Hepatocyte (in vitro differentiated cells): ENCODE measurements at regions not wholly inside any gene's neighbourhood (a gene's known extent, or its start where the extent isn't known, plus 50 kb on each side); places are given as distances from the start of the nearest gene placed in this dataset.
A peak's percentile ranks its signal among the peaks of the same experiment; 100 is the strongest.

ENCODE experiments used
- DNase-seq: peaks from one replicate; pipeline ENCODE4 v3.0.0-alpha.2; 2016; ENCODE audit warnings: low spot score
- H2AFZ ChIP-seq: fragments of 200-600 bp; sonication (generic); 2 replicates; pipeline ENCODE4 v1.6.0; 2016; ENCODE audit warnings: antibody characterized with exemption, mild to moderate bottlenecking
- H3K27ac ChIP-seq: fragments of 200-600 bp; sonication (generic); 2 replicates; pipeline ENCODE4 v1.5.1; 2016; ENCODE audit warnings: mild to moderate bottlenecking
- H3K27me3 ChIP-seq: fragments of 200-600 bp; sonication (generic); 2 replicates; pipeline ENCODE4 v1.6.1; 2016
- H3K36me3 ChIP-seq: fragments of 200-600 bp; sonication (generic); replicated peaks from 2 replicates; pipeline ENCODE4 v1.5.1; 2016; ENCODE audit warnings: low read depth; ENCODE audit not compliant: insufficient read depth
- H3K4me1 ChIP-seq: fragments of 200-600 bp; sonication (generic); 2 replicates; pipeline ENCODE4 v1.5.1; 2016; ENCODE audit warnings: mild to moderate bottlenecking, moderate library complexity; ENCODE audit not compliant: insufficient read depth
- H3K4me2 ChIP-seq: fragments of 200-600 bp; sonication (generic); 2 replicates; pipeline ENCODE4 v1.6.0; 2016
- H3K4me3 ChIP-seq: fragments of 200-600 bp; sonication (generic); 2 replicates; pipeline ENCODE4 v1.5.1; 2016; ENCODE audit warnings: mild to moderate bottlenecking
- H3K79me2 ChIP-seq: fragments of 200-600 bp; sonication (generic); 2 replicates; pipeline ENCODE4 v1.6.0; 2017; ENCODE audit warnings: mild to moderate bottlenecking
- H3K9me2 ChIP-seq: fragments of 200-600 bp; sonication (generic); replicated peaks from 2 replicates; pipeline ENCODE4 v1.6.0; 2017; ENCODE audit warnings: mild to moderate bottlenecking; ENCODE audit not compliant: insufficient read depth
- H3K9me3 ChIP-seq: fragments of 200-600 bp; sonication (generic); 2 replicates; pipeline ENCODE4 v1.5.1; 2016; ENCODE audit warnings: low read depth, mild to moderate bottlenecking
- H4K20me1 ChIP-seq: fragments of 200-600 bp; sonication (generic); 2 replicates; pipeline ENCODE4 v1.6.0; 2016; ENCODE audit warnings: mild to moderate bottlenecking; ENCODE audit not compliant: insufficient read depth, poor library complexity, severe bottlenecking
- EZH2 ChIP-seq: fragments of 200-600 bp; sonication (generic); IDR thresholded peaks from 2 replicates; pipeline ENCODE4 v1.6.1; 2016; ENCODE audit warnings: antibody characterized with exemption, mild to moderate bottlenecking, borderline replicate concordance
- EZH2phosphoT487 ChIP-seq: fragments of 200-600 bp; sonication (generic); IDR thresholded peaks from one replicate; pipeline ENCODE4 v1.6.1; 2018; ENCODE audit warnings: antibody characterized with exemption, mild to moderate bottlenecking, low read depth, moderate library complexity; ENCODE audit not compliant: unreplicated experiment, severe bottlenecking
- WGBS: methylation state at CpG from one replicate; pipeline ENCODE4 v1.1.6; 2016; ENCODE audit warnings: low lambda C conversion rate; ENCODE audit errors: missing lambda C conversion rate; 5-methylcytosine and 5-hydroxymethylcytosine counted together
- TF ChIP-seq, protein P1 (sequence below): fragments of 200-600 bp; sonication (generic); IDR thresholded peaks from 2 replicates; pipeline ENCODE4 v1.5.1; 2016; ENCODE audit warnings: antibody characterized with exemption, mild to moderate bottlenecking; ENCODE audit not compliant: poor library complexity

DNA sequence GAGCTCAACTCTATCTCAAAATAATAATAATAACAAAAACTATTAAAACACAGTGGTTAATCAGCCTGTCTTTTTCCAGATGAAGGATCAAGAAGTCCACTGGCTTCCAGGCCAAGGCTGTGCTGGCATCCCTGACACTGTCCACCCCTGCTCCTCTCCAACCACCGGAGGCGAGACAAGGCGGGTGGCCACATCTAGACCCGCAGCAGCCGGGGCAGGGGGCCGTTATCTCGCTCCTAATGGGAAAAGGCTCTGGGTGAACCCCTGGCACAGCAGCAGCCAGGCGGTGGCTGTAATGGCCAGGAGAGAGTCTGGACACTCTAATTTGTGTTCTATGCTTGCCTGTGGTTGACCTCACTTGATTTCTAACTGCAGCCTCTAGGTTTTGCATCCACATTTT lies 158.0 kb upstream of the SOX1 start:
- Histone ChIP-seq H3K9me3 (no peaks in the 10 kb centered on the region), H3K9me2 (no peaks in the 10 kb centered on the region), H2AFZ (no peak overlapping the region), H4K20me1 (no peaks in the 10 kb centered on the region), H3K27me3 (no peaks in the 10 kb centered on the region), H3K36me3 (no peaks in the 10 kb centered on the region), H3K4me1 (no peaks in the 10 kb centered on the region), H3K4me3 (no peak overlapping the region), H3K27ac (no peak overlapping the region), H3K79me2 (no peaks in the 10 kb centered on the region), H3K4me2 (no peak overlapping the region)
- TF ChIP-seq, protein P1, sequence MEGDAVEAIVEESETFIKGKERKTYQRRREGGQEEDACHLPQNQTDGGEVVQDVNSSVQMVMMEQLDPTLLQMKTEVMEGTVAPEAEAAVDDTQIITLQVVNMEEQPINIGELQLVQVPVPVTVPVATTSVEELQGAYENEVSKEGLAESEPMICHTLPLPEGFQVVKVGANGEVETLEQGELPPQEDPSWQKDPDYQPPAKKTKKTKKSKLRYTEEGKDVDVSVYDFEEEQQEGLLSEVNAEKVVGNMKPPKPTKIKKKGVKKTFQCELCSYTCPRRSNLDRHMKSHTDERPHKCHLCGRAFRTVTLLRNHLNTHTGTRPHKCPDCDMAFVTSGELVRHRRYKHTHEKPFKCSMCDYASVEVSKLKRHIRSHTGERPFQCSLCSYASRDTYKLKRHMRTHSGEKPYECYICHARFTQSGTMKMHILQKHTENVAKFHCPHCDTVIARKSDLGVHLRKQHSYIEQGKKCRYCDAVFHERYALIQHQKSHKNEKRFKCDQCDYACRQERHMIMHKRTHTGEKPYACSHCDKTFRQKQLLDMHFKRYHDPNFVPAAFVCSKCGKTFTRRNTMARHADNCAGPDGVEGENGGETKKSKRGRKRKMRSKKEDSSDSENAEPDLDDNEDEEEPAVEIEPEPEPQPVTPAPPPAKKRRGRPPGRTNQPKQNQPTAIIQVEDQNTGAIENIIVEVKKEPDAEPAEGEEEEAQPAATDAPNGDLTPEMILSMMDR = no peak
- TF ChIP-seq EZH2 (no peak), EZH2phosphoT487 (no peak)
- WGBS = 90% methylated on average over 8 of the region's 8 CpGs
- no peak for DNase-seq

DNA sequence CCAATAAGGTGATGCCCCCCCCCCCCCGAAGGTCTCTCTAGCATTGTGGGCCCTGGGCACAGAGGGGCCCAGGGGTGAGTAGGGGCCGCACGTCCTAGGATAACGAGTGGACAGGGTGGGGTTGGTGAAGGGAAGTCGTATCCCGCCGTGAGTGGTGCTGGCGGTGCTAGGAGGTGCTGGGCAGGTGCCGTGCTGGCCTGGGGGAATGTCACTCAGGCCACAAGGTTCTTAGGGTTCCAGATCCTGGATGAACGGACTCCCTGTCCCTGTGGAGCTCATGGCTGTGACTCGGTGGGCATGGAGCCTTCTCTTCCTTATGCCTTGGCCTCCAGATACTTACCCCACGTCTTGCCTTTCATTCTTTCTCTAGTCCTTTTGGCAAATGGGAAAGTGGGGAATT lies 157.4 kb upstream of the SOX1 start:
- no peak overlapping the region for H3K4me2 ChIP-seq
- no peak for TF ChIP-seq EZH2phosphoT487
- no peak for TF ChIP-seq EZH2
- TF ChIP-seq, protein P1 = no peak
- no peaks in the 10 kb centered on the region for H3K36me3 ChIP-seq
- H3K9me3 ChIP-seq = no peaks in the 10 kb centered on the region
- no peaks in the 10 kb centered on the region for H3K4me1 ChIP-seq
- H3K4me3 ChIP-seq = no peak overlapping the region
- H3K9me2 ChIP-seq = no peaks in the 10 kb centered on the region
- 93% methylated on average over 12 of the region's 12 CpGs for WGBS
- no peak overlapping the region for H3K27ac ChIP-seq
- no peak for DNase-seq
- H3K79me2 ChIP-seq = no peaks in the 10 kb centered on the region
- no peaks in the 10 kb centered on the region for H3K27me3 ChIP-seq
- H4K20me1 ChIP-seq = no peaks in the 10 kb centered on the region
- no peak overlapping the region for H2AFZ ChIP-seq

- TF ChIP-seq, protein P1 = no peak
- TF ChIP-seq EZH2phosphoT487 (no peak), EZH2 (no peak)
- Histone ChIP-seq H3K27ac (no peak overlapping the region), H4K20me1 (no peaks in the 10 kb centered on the region), H3K36me3 (no peaks in the 10 kb centered on the region), H3K79me2 (no peaks in the 10 kb centered on the region), H3K4me1 (no peaks in the 10 kb centered on the region), H3K4me3 (no peak overlapping the region), H2AFZ (no peak overlapping the region), H3K9me2 (no peaks in the 10 kb centered on the region), H3K27me3 (no peaks in the 10 kb centered on the region), H3K4me2 (no peak overlapping the region), H3K9me3 (no peaks in the 10 kb centered on the region)
- peak; percentile 1 for DNase-seq
- 88% methylated on average over 16 of the region's 16 CpGs for WGBS
Observed at GRCh38 chr13:111909971-111910671, 156.8 kb upstream of the SOX1 start.
